ENCODE measurements at regions not wholly inside any gene's neighbourhood (a gene's known extent, or its start where the extent isn't known, plus 50 kb on each side); places are given as distances from the start of the nearest gene placed in this dataset.

DNA sequence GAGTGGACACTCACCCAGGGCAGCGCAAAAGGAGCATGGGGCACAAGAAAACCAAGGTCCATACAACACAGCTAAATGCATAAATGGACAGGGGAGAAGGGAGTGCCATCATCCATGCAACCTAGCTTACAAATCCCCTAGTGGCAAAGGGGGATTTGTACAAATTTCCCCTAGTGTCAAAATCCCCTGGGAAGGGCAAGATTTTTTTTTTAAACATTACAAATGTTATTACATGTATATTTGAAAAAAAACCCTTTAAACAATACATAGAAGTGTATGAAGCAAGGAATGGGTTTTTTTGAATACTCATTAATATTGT is 89.6 kb upstream of the IVNS1ABP start:
- POLR2A ChIA-PET, result no interaction called here
- no peaks in the 10 kb centered on the region for H3K27me3 ChIP-seq (ENCODE audit: insufficient read depth)
- no peaks in the 10 kb centered on the region for H3K36me3 ChIP-seq (replicated peaks in 1 of 2; ENCODE audit: control insufficient read depth in 1 of 2, insufficient read depth in 2 of 2, low read length in 1 of 2)
- H3K27ac ChIP-seq (ENCODE audit: low read depth in 2 of 2, low read length in 1 of 2), result no peak overlapping the region
- TF ChIP-seq ELF1 (IDR thresholded peaks at IDR 0.05), result no peak
- TF ChIP-seq TEAD4 (IDR thresholded peaks at IDR 0.05; ENCODE audit: borderline replicate concordance, insufficient read depth), result no peak
- TF ChIP-seq NFIC (IDR thresholded peaks at IDR 0.05; ENCODE audit: borderline replicate concordance), result no peak
- TF ChIP-seq TAF1 (IDR thresholded peaks at IDR 0.05; ENCODE audit: borderline replicate concordance, low read depth, low read length), result no peak
- no peak for TF ChIP-seq JUND (IDR thresholded peaks at IDR 0.05)
- no peak for TF ChIP-seq YY1 (IDR thresholded peaks at IDR 0.05; ENCODE audit: low read depth)
- no peak for TF ChIP-seq GATA2 (CRISPR knock-in tag; IDR thresholded peaks at IDR 0.05)
- no peak for TF ChIP-seq EZH2phosphoT487 (IDR thresholded peaks at IDR 0.05; ENCODE audit: borderline replicate concordance, low read depth)
- TF ChIP-seq, protein P1, sequence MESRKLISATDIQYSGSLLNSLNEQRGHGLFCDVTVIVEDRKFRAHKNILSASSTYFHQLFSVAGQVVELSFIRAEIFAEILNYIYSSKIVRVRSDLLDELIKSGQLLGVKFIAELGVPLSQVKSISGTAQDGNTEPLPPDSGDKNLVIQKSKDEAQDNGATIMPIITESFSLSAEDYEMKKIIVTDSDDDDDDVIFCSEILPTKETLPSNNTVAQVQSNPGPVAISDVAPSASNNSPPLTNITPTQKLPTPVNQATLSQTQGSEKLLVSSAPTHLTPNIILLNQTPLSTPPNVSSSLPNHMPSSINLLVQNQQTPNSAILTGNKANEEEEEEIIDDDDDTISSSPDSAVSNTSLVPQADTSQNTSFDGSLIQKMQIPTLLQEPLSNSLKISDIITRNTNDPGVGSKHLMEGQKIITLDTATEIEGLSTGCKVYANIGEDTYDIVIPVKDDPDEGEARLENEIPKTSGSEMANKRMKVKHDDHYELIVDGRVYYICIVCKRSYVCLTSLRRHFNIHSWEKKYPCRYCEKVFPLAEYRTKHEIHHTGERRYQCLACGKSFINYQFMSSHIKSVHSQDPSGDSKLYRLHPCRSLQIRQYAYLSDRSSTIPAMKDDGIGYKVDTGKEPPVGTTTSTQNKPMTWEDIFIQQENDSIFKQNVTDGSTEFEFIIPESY (IDR thresholded peaks at IDR 0.05; ENCODE audit: borderline replicate concordance, low read depth), result no peak
- TF ChIP-seq RAD21 (IDR thresholded peaks at IDR 0.05; ENCODE audit: low read length), result no peak
- no peak for TF ChIP-seq SMC3 (IDR thresholded peaks at IDR 0.05; ENCODE audit: low read depth, low read length)
- TF ChIP-seq, protein P2, sequence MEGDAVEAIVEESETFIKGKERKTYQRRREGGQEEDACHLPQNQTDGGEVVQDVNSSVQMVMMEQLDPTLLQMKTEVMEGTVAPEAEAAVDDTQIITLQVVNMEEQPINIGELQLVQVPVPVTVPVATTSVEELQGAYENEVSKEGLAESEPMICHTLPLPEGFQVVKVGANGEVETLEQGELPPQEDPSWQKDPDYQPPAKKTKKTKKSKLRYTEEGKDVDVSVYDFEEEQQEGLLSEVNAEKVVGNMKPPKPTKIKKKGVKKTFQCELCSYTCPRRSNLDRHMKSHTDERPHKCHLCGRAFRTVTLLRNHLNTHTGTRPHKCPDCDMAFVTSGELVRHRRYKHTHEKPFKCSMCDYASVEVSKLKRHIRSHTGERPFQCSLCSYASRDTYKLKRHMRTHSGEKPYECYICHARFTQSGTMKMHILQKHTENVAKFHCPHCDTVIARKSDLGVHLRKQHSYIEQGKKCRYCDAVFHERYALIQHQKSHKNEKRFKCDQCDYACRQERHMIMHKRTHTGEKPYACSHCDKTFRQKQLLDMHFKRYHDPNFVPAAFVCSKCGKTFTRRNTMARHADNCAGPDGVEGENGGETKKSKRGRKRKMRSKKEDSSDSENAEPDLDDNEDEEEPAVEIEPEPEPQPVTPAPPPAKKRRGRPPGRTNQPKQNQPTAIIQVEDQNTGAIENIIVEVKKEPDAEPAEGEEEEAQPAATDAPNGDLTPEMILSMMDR (IDR thresholded peaks at IDR 0.05), result no peak
- TF ChIP-seq, protein P3, sequence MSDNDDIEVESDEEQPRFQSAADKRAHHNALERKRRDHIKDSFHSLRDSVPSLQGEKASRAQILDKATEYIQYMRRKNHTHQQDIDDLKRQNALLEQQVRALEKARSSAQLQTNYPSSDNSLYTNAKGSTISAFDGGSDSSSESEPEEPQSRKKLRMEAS (IDR thresholded peaks at IDR 0.05; ENCODE audit: low read depth), result no peak
- TF ChIP-seq MXI1 (IDR thresholded peaks at IDR 0.05; ENCODE audit: low read depth, low read length), result no peak
- TF ChIP-seq, protein P4, sequence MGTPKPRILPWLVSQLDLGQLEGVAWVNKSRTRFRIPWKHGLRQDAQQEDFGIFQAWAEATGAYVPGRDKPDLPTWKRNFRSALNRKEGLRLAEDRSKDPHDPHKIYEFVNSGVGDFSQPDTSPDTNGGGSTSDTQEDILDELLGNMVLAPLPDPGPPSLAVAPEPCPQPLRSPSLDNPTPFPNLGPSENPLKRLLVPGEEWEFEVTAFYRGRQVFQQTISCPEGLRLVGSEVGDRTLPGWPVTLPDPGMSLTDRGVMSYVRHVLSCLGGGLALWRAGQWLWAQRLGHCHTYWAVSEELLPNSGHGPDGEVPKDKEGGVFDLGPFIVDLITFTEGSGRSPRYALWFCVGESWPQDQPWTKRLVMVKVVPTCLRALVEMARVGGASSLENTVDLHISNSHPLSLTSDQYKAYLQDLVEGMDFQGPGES (IDR thresholded peaks at IDR 0.05; ENCODE audit: low read depth, low read length), result no peak
- TF ChIP-seq FOXJ3 (CRISPR knock-in tag; IDR thresholded peaks at IDR 0.05), result no peak
- TF ChIP-seq SIN3A (IDR thresholded peaks at IDR 0.05; ENCODE audit: borderline replicate concordance, low read depth, low read length), result no peak
- no peak for TF ChIP-seq EP300 (IDR thresholded peaks at IDR 0.05; ENCODE audit: borderline replicate concordance in 1 of 2, low read depth in 1 of 2, low read length in 1 of 2)
- TF ChIP-seq RCOR1 (IDR thresholded peaks at IDR 0.05; ENCODE audit: low read length), result no peak
- no peak for TF ChIP-seq RFX5 (IDR thresholded peaks at IDR 0.05; ENCODE audit: low read length)
- H3K9me3 ChIP-seq, result no peaks in the 10 kb centered on the region
- no peak overlapping the region for H3K9ac ChIP-seq
- no peaks in the 10 kb centered on the region for H3F3A ChIP-seq (replicated peaks; ENCODE audit: insufficient read depth)
- H3K79me2 ChIP-seq (ENCODE audit: insufficient read depth), result no peaks in the 10 kb centered on the region
- H3K9me2 ChIP-seq, result no peaks in the 10 kb centered on the region
- no peak overlapping the region for H2AFZ ChIP-seq (ENCODE audit: low read depth)
- H3K4me2 ChIP-seq, result no peak overlapping the region
- no peaks in the 10 kb centered on the region for H4K20me1 ChIP-seq (ENCODE audit: insufficient read depth)
- WGBS (ENCODE audit: low lambda C conversion rate), result 83% methylated on average over 1 of the region's 1 CpG
- no peaks in the 10 kb centered on the region; a peak in 1 of 4 replicates for H3K4me1 ChIP-seq (ENCODE audit: control insufficient read depth in 1 of 2, insufficient read depth in 2 of 2, low read depth in 1 of 2, low read length in 1 of 2)
- DNase-seq, result no peak
- H3K4me3 ChIP-seq (ENCODE audit: low read depth in 2 of 2, low read length in 1 of 2), result no peak overlapping the region
- CTCF ChIA-PET, result no interaction called here
